Epithelial cell of proximal tubule (primary cell): ENCODE measurements at regions not wholly inside any gene's neighbourhood (a gene's known extent, or its start where the extent isn't known, plus 50 kb on each side); places are given as distances from the start of the nearest gene placed in this dataset.

Experiments used
- DNase-seq: peaks from one replicate; pipeline ENCODE4 v3.0.0-alpha.2; 2011; ENCODE audit warnings: low read depth
- H3K4me3 ChIP-seq: 2 replicates; pipeline ENCODE4 v1.5.1; 2011; ENCODE audit warnings: low read depth, mild to moderate bottlenecking, low read length
- TF ChIP-seq, protein P1 (sequence below): conservative IDR thresholded peaks from 2 replicates; pipeline ENCODE4 v1.5.1; 2012; ENCODE audit warnings: low read depth, mild to moderate bottlenecking, low read length

DNA sequence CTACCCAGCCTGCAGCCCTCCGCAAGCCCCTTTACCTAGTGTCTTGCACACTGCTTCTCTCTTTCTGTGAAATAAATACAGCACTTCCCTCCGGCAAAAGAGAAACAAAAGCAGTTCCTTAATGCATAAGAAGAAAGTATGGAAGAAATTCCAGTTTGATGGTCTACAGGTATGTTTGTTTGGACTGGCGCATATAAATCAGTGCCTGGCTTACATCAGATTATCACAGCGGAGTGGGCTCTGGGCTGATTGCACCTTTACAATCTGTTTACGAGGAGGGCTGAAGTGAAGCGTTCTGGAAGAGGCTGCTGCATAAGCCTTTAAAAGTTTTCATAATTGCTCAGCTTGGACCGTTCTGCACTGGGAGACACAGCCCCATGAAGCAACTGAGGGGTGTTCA is 153.5 kb upstream of the FOXF1 start:
- no peak overlapping the region for H3K4me3 ChIP-seq
- no peak for DNase-seq
- TF ChIP-seq, protein P1, sequence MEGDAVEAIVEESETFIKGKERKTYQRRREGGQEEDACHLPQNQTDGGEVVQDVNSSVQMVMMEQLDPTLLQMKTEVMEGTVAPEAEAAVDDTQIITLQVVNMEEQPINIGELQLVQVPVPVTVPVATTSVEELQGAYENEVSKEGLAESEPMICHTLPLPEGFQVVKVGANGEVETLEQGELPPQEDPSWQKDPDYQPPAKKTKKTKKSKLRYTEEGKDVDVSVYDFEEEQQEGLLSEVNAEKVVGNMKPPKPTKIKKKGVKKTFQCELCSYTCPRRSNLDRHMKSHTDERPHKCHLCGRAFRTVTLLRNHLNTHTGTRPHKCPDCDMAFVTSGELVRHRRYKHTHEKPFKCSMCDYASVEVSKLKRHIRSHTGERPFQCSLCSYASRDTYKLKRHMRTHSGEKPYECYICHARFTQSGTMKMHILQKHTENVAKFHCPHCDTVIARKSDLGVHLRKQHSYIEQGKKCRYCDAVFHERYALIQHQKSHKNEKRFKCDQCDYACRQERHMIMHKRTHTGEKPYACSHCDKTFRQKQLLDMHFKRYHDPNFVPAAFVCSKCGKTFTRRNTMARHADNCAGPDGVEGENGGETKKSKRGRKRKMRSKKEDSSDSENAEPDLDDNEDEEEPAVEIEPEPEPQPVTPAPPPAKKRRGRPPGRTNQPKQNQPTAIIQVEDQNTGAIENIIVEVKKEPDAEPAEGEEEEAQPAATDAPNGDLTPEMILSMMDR, result no peak

DNA sequence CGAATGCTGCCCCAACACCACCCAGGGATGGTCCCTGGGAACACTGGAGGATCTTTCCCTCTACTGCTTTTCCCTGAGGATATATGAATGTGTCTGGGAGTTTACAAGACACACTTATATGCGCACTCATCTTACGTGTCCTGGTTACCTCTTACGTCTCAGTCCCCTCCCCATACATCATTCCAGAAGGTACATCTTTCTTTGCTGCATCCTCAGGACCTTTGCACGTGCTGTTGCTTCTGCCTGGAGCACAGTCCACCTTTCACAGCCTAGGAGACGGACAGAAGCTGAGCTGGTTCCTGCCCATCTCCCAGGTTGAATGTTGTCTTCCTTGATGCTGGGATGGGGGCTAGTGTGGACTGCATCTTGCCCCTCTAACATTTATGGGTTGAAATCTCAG is 153.0 kb upstream of the FOXF1 start:
- TF ChIP-seq, protein P1, result no peak
- H3K4me3 ChIP-seq, result no peak overlapping the region
- no peak for DNase-seq

DNA sequence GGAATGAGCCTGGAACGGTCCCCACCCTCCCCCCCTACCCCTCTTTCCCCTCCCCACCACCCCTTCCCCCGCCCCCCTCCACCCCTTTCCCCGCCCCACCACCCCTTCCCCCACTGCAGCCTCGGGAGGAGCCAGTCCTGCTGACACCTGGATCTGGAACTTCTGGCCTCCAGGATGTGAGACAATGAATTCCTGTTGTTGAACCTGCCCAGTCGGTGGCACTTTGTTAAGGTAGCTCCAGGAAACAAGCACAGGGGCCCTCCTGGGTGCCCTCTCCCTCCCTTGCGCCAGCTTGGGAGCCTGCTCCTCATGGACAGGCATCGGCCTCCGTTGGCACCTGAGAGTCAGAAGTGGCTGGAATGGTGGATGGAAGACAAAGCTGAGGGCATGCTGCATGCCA is 152.4 kb upstream of the FOXF1 start:
- no peak for DNase-seq
- H3K4me3 ChIP-seq, result no peak overlapping the region
- TF ChIP-seq, protein P1, result no peak

DNA sequence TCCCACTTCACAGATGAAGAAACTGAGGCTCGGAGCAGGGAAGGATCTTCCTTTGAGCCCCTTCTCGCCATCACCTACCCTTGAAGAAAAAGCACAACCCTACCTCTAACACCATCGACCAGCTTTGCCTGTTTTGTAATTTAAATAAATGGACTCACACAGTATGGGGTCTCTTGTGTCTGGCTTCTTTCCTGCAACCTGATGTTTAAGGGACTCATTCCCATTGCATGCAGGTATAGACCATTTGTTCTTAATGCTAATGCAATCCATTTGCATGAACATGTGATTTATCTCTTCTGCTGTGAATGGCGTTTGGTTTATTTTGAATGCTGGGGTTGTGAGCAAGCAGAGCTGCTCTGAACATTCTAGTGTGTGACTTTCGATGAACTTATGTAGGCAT is 150.8 kb upstream of the FOXF1 start:
- DNase-seq, result no peak
- TF ChIP-seq, protein P1, result no peak
- no peak overlapping the region for H3K4me3 ChIP-seq

DNA sequence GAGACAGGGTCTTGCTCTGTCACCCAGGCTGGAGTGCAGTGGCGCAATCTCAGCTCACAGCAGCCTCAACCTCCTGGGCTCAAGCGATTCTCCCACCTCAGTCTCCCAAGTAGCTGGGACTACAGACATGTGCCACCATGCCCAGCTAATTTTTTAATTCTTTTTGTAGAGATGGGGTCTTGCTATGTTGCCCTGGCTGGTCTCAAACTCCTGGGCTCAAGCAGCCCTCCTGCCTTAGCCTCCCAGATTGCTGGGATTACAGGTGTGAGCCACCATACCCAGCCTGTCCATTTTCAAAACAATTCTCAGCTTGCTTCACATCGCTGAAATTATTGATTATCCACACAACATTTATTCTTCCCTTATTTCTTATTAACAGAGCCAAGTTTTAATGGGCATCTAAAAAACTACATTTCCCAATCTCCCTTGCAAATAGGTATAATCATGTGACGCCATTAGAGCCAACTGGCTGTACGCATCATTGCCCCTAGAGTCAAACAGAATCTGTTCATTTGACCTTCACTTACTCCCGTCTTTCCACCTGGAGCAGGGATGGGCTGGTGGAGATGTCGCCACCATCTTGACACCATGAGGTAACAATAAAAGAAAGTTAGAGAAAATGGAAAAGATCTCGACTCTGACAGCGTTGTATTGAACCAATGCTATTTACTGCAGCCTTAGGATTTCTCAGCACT is 148.0 kb upstream of the FOXF1 start:
- TF ChIP-seq, protein P1, result no peak
- no peak for DNase-seq
- no peak overlapping the region for H3K4me3 ChIP-seq

DNA sequence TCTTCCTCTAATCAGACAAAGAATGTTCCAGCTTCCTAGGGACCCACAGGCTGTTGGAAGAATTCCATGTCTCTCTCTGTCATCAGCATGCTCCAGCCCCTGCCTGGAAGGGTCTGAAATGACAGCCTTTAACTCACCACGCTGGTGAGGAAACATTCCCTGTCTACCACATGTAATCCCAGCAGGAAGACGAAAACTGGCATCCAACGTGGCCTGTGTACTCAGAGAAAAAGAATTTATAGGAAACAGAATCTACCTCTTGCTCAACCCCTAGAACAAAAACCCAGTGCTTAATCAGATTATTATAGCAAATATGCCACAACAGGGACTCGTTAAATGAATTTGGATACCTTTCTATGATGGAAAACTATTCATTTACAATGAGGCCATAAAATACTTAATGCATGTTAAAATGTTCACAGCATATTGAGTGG is 147.3 kb upstream of the FOXF1 start:
- no peak for DNase-seq
- TF ChIP-seq, protein P1, result no peak
- H3K4me3 ChIP-seq, result no peak overlapping the region
